ENCODE measurements at regions not wholly inside any gene's neighbourhood (a gene's known extent, or its start where the extent isn't known, plus 50 kb on each side); places are given as distances from the start of the nearest gene placed in this dataset.

- Histone ChIP-seq H3K4me3 (ENCODE audit: low read length) (no peak overlapping the region), H2AFZ (ENCODE audit: low read depth, low read length) (no peak overlapping the region), H3K27me3 (ENCODE audit: insufficient read depth, low read length) (no peaks in the 10 kb centered on the region), H3K4me1 (ENCODE audit: insufficient read depth, low read length) (no peaks in the 10 kb centered on the region), H3K9me3 (ENCODE audit: low read length) (no peaks in the 10 kb centered on the region), H3K36me3 (ENCODE audit: insufficient read depth, low read length) (no peaks in the 10 kb centered on the region)
Observed at GRCh38 chr4:22873899-22874298, 181.2 kb downstream of the GBA3 start.

DNA sequence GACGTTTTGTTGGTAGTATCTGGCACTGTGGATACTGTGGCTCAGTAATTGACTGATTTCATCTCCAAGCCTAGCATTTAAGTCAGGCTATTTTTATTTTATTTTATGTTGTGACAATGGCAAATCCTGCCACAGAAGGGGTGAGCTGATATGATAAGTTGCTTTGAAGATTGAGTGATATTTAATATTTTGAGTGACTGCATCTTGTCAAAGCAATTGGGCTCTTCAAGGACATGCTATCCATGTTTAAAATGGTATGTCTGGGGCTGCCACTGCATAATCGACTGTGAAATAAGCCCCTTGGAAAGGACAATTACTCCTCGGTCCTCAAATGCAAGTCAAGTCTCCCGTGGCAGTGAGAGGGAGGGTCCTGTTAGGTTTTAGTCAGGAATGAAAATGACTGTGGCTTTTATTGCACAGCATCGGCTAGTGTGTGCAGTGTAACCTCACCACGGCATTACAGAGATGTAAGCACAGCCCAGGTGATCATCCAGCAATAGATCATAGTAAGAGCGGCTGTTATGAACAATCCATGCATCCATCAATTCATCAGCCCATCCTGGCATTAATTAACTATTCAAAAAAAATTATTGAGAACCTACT, 178.2 kb downstream of the GBA3 start:
- Histone ChIP-seq H2AFZ (ENCODE audit: low read depth, low read length) (no peak overlapping the region), H3K36me3 (ENCODE audit: insufficient read depth, low read length) (no peaks in the 10 kb centered on the region), H3K4me3 (ENCODE audit: low read length) (no peak overlapping the region), H3K27me3 (ENCODE audit: insufficient read depth, low read length) (no peaks in the 10 kb centered on the region), H3K4me1 (ENCODE audit: insufficient read depth, low read length) (no peaks in the 10 kb centered on the region), H3K9me3 (ENCODE audit: low read length) (no peaks in the 10 kb centered on the region)

- H2AFZ ChIP-seq (ENCODE audit: low read depth, low read length), result no peak overlapping the region
- H3K4me1 ChIP-seq (ENCODE audit: insufficient read depth, low read length), result no peaks in the 10 kb centered on the region
- H3K4me3 ChIP-seq (ENCODE audit: low read length), result no peak overlapping the region
- no peaks in the 10 kb centered on the region for H3K27me3 ChIP-seq (ENCODE audit: insufficient read depth, low read length)
- H3K36me3 ChIP-seq (ENCODE audit: insufficient read depth, low read length), result no peaks in the 10 kb centered on the region
- H3K9me3 ChIP-seq (ENCODE audit: low read length), result no peaks in the 10 kb centered on the region
Observed at GRCh38 chr4:22869235-22869634, 176.5 kb downstream of the GBA3 start.
